ENCODE measurements at regions not wholly inside any gene's neighbourhood (a gene's known extent, or its start where the extent isn't known, plus 50 kb on each side); places are given as distances from the start of the nearest gene placed in this dataset.

- TF ChIP-seq CTCF (IDR thresholded peaks at IDR 0.05) (no peak), POLR2A (IDR thresholded peaks at IDR 0.05) (no peak)
Measured at GRCh38 chr5:44881266-44881665, 72.5 kb downstream of the MRPS30 start.

Measured in Peyer's patch (tissue), 4 donors.